Hematopoietic multipotent progenitor cell treated with erythropoietin and hydrocortisone succinate and interleukin-3 and kit ligand, for 4 days (in vitro differentiated cells): ENCODE measurements at regions not wholly inside any gene's neighbourhood (a gene's known extent, or its start where the extent isn't known, plus 50 kb on each side); places are given as distances from the start of the nearest gene placed in this dataset.

Experiments
- DNase-seq: peaks from one replicate; pipeline ENCODE4 v3.0.0-alpha.2; 2015

DNA sequence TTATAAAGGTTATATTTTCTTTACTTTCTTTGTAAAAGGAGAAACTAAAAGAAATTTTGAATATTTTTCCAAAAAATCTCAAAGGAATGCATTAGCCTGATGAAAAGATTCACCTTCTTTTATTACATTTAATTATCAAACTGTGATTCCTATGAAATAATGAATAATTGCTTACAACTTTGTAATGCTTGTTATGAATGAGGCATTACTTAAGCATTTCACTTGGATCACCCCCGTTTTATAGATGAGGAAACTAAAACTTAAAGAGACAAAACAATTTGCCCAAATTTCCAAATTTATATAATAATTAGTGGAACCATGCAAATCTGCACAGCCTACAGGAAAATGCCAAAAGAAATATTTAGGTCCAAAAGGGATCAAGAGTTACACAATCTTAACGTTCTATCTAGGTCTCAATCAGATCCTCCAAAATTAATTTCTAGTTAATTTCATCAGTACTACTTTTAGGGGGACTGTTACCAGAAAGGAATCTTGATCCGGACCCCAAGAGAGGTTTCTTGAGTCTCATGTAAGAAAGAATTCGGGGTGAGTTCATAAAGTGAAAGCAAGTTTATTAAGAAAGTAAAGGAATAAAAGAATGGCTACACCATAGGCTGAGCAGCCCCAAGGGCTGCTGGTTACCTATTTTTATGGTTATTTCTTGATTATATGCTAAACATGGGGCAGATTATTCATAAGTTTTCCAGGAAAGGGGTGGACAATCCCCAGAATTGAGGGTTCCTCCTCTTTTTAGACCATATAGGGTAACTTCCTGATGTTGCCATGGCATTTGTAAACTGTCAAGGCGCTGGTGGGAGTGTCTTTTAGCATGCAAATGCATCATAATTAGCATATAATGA is 288.0 kb downstream of the ADGB start:
- DNase-seq = peak; percentile 52

DNA sequence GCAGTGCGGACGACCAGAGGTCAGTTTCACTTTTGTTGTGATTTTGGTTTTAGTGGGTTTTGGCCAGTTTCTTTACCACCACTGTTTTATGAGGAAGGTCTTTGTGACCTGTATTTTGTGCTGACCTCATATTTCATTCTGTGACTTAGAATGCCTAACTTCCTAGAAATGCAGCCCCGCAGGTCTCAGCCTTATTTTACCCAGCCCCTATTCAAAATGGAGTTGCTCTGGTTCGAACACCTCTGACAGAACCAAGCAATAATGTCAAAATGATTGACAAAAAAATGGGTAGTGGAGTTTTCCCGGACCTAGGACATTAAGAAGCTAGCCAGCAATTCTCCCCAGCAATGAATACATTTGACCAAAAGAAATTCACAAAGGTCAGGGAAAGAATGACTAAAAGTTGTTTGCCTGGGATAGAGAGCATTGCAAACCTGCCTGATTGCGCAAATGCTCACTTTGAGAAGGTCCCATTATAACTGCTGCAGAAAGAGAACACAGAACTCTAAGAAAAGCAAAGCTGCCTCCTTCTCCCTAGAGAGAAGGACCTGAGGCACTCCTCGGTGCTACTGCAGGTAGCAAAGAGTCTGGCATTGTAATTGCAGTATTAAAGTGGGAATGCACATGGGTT is 288.8 kb downstream of the ADGB start:
- DNase-seq = no peak

DNA sequence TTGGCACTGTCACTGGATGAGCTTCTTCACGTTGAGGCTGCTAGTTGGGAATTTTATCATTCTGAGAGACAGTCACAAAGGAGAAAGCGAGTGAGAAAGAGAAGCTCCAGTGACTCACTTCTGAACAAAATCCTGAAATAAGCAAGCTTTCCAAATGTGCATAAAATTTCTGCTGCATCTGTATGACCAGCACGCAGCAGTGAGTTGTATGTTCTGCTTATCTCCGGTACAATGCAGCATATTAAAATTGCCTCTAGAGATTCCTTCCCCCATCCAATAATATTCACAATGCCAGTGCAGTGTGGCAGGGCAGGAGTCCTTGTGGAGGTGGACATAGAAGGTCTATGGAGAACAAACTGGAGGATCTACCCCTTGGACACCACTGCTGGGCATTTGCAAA is 290.5 kb downstream of the ADGB start:
- no peak for DNase-seq

DNA sequence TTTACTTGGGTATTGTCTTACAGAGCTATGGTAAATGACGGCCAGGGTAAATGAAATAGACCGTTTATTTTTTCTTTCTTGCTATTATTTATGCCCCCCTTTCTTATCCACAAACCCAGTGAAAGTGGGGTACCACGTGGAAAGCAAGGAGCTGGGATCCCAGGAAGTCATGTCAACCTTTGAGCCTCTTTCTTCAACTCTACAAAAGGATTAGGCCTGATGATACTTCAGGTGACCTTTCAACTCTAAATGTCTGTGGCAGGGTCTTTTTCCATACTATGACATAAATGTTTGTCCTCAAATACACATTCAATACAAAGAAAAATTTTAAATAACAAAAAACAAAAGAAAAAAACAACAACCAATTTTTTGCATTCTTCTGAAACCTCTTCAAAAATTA is 291.4 kb downstream of the ADGB start:
- DNase-seq = no peak

DNA sequence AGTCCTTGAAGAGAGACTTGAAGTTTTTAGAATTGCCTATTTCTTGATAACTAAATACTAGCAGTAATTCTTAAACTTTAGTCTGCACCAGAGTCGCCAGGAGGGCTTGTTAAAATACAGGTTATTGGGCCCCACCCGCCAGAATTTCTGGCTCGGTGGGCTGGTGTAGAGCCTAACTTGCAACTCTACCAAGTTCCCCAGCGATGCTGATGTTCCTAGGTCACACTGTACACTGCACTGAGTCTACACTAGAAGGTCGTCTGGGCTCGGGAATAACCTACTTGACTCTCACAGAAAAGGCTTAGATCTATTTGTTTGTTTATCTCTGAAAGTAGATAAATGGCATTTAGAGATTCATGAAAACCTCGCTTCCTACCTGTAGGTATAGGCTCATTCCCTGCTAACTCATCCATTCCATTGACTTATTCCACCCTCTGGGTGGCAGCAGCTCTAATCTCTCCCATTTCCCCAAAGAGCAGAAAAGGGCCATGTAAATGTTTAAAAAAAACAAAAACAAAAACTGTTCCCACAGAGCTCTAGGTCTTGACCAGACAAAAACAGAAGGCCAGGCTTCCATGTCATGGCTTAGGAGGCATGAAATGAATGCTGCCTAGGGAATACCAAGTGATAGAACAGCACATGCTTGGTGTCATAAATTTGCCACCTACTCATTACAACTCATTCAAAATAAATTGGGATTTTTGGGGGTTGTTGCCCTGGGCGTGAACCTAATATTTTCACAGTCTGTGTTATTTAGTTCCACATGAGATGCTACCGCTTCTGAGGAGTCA is 292.1 kb downstream of the ADGB start:
- DNase-seq = no peak

DNA sequence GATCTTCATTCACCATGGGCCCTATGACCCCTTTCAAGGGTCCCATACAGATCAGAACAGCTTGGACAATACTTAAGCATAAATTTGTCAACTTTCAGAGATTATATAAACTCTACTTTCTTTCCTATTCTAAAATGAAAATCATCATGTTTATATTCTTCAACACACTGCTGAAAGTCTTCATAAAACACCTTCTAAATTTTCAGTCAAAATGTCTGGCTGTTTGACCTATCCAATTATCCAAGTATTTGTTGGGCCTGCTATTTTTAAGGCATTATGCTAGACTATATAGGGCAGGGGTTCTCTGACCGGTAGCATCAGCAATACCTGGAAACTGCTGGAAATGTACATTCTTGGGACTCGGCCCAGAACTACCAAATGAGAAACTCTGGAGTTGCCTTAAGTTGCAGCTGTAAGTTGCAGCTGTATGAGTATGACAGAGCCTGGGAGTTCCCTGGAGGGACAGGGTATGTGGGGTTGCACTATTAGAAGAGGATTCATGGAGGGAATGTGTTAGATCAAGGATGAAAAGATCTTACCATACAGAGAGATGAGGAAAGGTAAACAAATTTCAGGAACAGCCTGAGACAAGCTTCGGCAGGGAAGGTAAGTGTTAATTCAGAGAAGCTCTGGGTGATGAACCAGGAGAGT is 293.0 kb downstream of the ADGB start:
- DNase-seq = no peak

DNA sequence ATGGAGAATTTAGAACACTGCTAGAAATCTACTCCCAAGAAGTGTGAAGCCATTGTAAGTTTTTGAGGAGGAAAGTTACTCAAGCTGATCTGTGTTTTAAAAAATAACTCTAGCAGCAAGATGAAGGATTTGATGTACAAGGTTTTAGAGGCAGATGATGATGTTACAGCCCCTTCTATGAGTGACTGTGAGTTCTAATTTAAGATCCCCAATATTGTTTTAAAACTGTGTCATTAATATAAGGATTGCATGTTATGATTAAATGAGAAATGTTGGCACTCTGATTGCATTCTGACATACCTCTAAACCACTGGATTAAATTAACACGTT is 293.5 kb downstream of the ADGB start:
- no peak for DNase-seq

DNA sequence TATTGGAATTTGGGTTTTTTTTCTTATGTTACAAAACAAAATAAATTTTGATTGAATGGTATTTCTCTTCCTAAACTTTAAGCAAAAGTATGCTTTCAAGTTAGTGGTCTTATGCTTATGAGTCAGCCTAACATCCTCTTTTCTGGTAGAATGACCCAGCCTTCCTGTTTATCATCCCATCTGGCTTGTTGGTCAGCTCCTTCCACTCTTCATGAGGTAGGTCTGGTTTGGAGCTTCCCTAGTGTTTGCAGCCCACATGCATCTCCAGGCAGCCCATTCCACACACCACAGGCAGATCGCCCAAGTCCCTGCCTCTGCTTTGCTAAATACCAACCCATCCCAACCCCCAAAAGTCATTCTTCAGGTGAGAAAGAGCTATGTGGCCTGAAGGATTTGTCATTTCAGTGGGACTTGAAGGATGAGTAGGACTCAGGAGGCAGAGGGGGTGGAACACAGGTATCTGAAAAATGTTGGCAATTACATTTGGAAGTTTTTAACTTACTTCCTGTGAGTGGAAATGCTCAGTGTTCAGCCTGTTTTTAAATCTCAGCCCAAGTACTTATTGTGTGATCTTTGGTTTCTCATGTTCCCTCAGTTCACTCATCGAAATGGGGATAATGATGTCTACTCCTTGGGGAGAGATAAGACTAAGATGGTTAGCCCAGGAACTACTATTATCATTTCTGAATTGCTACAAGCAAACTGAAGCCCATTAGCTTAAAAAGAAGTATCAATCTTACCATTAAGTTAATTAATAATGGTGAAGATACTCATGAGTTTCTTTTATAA is 294.0 kb downstream of the ADGB start:
- peak; percentile 91 for DNase-seq

DNA sequence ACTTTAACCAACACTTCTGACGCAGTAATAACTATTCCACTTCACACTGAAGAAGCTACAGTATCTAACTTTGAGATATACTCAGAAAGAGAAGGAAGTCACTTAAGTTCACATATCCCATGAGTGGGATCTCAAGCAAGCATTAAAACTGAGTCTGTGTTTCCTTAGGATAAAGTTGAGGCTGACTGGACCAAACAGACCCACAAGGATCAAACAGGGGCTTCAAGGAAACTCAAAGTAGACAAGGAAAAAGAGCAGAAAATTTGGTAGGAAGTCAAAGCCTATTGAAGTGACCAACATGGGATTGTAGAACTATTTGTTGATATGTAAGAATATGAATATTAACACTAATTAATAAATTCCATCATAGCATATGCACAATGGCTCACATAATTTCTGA is 294.9 kb downstream of the ADGB start:
- no peak for DNase-seq

DNA sequence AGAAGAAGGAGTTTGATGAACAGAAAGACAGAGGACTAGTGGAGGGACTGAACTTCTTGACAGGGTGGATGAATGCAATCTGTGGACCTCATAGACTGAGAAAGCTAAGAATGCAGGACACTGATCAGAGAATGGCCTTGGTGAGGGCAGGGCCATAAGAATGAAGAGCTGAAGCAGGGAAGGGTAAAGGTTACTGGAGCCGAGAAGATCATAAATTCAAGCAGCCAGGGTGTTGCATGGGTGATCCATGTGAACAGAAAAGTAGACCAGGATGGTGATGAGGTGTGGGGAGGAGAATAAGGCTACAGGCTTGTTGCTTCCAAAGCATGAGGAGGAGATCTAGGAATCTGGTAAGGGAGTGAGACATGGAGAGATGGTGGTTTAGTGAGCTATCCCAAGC is 295.9 kb downstream of the ADGB start:
- DNase-seq = no peak

DNA sequence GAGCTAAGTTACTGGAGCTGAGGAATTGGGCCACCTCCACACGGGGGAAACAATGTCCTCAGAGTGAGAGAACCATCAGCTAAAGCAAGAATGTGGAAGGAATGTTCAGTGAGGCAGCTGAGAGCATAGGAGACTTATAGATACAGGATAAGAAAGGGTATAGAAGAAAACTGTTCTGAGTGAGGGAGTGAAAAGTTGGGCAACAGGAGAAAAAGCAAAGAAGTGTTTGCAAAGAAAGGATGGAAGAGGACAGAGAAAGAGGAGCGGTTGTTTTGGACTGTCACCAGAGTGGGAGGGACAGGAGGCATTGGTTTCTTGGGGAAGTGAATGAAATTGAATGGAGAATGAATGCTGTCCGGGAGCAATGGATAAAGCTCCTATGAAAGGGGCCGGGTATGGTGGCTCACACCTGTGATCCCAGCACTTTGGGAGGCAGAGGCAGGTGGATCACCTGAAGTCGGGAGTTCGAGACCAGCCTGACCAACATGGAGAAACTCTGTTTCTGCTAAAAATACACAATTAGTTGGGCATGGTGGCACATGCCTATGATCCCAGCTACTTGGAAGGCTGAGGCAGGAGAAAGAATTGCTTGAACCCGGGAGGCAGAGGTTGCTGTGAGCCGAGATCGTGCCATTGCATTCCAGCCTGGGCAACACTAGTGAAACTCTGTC is 296.5 kb downstream of the ADGB start:
- DNase-seq = no peak

DNA sequence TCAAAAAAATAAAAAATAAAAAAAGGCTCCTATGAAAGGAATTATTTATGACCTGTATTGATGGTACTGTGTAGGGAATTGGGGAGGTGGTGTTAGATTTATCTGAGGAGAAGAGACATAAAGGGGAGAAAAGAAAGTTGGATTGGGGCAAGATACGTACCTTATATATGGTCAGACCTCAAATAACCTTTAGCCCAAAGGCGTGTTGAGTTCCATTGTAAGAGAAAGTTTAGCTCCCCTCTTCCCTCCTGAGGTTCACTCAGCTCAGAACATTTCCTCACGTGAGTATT is 296.9 kb downstream of the ADGB start:
- no peak for DNase-seq

DNA sequence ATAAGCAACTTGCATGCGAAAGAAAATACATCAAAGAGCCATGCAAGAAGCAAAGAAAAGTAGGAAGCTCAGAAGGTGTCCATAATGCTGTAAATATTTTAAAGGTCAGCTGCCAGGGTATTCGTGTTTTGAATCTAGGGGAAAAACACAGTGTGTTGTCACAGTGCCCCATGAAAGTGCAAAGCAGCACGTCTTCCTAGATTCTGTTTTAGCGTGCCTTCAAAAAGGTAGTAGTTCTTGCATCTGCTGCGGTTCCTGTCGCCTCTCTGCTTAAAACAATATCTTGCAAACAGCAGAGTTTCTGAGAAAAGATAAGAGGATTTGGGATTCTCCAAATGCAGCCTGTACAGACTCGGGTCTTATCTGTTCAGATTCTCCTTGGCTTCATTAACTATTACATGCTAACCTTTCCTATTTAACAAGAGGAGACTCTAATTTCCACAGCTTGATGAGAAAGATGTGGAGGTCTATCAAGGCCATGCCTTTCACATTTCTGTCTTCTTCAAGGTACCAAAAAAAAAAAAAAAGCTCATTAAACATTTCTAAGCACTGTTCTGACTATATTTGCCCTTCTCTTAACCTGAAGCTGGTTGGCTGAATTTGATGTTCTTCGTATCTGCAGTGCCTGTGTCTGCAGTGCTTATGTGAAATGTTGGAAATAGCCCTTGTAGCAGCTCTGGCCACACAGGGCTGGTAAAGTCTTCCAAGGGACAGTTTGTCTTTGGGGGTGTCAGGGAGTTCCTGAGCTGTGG is 297.5 kb downstream of the ADGB start:
- DNase-seq = peak; percentile 73

DNA sequence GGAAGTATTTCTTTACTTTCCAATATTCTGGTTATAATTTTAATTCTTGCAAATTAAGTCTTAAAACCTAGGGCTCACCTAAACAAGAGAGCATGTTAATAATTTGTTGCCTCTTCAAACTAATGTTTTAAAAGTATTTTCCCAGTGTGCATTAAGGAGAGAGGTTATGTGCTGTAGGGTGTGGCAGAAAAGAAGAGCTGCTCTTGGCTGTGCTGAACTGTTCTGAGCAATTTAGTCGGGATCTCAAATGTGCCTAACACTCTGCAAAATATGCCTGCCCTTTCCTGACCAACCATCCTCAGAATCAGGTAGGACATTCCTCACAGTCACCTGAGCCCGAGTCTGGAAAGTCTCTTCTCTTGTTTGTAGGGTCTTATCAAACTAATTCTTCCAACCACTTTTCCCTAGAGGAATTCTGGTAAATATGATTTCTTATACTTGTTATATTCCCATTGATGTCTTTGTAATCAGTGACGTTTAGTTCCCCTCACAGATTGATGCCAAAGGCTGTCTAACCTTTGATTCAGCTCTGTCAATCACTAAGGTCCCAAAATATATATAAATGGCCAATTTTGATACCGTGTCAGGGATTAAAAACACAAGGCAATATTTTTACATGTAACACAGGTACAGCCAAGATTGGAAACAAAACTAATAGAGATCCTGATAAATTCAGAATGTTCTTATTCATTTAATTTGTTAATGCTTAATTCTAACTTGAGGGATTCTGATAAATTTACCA is 298.4 kb downstream of the ADGB start:
- DNase-seq = no peak

DNA sequence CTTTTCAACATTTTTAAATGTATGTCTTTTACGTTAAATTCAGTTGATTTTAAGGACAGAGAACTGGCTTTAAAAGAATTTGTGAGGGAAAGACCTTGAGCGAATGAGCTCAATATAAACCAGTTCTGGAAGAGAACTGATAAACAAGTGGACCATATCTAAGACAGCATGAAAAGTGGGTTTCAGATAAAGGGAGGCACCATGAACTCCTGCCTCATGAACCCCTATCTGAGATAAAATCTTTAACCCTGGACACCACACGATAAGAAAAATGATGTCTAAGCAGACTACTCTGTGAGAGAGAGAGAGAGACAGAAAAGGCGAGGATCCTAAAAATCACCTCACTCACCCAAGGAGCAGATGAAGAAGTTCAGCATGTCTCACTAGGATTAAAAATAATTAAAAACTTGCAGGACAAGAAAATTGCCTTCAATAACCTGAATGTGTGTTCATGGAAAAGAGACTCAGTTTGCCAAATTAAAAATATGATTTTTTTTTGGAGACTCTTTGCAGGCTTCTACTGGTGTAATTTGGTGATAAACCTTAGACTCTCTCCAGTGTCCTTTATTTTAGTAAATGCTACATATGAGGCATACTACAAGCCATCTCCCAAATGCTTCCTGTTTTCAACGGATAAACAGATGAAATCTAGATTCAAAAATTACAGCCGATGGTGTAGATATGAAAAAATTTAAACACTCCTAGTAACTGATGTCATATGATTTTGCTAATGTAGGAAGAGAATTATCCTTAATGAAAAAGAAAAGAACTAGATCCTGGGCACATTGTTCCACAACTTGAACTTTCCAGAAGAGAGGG is 299.5 kb downstream of the ADGB start:
- DNase-seq = peak; percentile 84

DNA sequence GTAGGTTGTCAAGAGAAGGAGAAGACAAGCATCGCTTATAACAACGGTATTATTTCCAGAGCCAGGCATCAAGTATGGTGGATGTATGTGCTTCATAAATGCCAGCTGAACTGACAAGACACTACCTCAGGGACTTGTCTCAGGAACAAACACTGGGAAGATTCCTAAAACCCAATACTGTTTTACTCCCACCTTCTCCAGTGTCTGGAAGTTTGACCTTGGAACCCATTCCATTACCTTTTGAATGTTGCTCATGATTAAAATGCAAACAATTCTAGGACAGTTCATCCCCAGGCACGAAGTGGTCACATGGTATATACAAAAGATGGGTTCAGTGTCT is 300.1 kb downstream of the ADGB start:
- no peak for DNase-seq

DNA sequence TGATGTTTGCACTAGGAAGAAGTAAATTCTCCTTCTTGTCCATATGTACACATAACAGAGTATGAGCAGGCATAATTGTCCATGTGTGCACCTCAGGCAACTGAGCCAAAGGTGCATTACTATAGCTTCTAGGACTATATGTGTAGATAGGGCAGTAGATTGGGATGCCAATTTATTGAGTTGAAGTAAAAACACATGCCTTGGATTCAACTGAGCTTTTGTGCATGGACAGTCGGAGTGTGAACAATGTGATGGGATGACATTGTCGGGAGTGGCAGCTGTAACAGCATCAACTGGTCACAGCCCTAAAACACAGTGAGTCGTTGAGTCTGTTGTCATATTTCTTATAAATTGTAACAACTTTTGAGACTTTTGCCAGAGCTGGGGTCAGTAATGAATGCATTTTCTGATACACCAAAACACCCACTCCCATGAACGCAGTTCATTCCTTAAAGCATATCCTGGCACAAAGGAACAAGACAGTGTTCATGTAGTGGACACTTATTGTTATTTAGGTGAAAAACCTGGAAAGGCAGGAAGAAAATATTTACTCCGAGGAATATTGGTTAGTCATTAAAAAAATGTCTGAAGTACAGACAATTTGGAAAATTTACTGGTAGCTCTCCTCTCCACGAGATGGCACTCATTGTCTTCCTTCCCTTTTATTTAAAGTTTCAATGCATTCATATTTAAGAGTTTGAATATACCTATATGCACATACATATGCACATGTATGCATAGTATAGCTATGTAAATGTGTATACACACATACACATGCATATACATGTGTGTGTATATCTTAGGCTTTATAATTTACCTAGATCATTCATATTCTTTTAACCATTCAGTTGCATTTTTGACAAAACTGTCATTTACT is 302.0 kb upstream of the STXBP5 start:
- peak; percentile 83 for DNase-seq

DNA sequence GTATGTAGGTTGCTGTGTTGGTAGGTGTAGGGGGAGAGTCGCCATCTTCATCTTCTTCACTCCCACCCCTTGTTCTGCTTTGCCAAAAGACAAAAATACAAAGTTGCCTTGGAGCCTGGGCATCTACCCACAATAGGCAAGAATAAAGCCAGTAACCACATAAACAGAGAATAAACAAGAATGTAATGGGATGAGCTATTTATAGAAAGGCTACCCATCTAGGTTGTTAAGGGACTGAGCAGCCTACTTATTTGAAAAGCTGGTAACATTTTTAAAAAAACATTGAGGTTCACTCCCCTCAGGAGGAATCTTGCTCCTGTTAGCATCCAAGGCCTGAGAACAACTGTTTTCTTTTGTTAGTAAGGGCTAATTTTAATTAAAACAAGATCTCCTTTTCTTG is 301.4 kb upstream of the STXBP5 start:
- no peak for DNase-seq

DNA sequence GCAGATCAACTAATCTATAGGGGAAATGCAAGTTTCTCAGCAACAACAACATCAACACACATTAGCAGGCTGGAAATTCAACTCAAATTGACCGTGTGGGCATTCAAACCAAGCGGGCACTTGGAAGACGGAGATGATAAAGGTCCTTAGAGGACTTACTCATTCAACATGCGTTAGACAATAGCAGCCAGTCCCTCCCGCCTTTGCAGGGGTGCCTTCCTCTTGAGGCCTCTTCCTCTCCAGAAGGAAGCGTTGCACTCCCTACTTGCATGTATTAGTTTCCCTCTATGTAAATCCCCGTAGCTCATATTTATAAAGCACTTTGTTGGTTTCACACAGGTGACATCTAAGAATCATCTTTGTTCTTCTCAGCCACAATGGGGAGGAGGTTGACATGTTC is 300.8 kb upstream of the STXBP5 start:
- no peak for DNase-seq
